Ovary (tissue), 7 donors: ENCODE measurements at regions not wholly inside any gene's neighbourhood (a gene's known extent, or its start where the extent isn't known, plus 50 kb on each side); places are given as distances from the start of the nearest gene placed in this dataset.

Experiments
- DNase-seq, 5 donors: peaks; one replicate each; pipeline ENCODE4 v3.0.0-alpha.2; 2019 to 2020
- H3K27ac ChIP-seq, 2 donors: fragments of 200-600 bp; one replicate each; pipeline versions ENCODE4 v1.5.1 to v1.8.0; 2019 to 2022
- H3K27me3 ChIP-seq: fragments of 200-600 bp; one replicate; pipeline ENCODE4 v1.8.0; 2022
- H3K36me3 ChIP-seq: fragments of 200-600 bp; sonication (generic); one replicate; pipeline ENCODE4 v1.5.1; 2019
- H3K4me1 ChIP-seq: one replicate; pipeline ENCODE4 v1.8.1; 2013; ENCODE audit warnings: mild to moderate bottlenecking, moderate library complexity; ENCODE audit not compliant: insufficient read depth
- H3K4me3 ChIP-seq: fragments of 200-600 bp; sonication (generic); one replicate; pipeline ENCODE4 v1.5.1; 2017
- H3K9me3 ChIP-seq, 2 donors: fragments of 200-600 bp in 1 of 2; sonication (generic) in 1 of 2; one replicate each; pipeline versions ENCODE4 v1.5.1 to v1.8.1; 2013 to 2019; ENCODE audit warnings: mild to moderate bottlenecking in 1 of 2, moderate library complexity in 1 of 2
- CTCF ChIP-seq, 3 donors: fragments of 450-650 bp in 2 of 3; fragments of 200-600 bp in 1 of 3; IDR thresholded peaks; one replicate each; pipeline versions ENCODE4 v1.5.1 to v1.8.0; 2016 to 2022; ENCODE audit warnings: antibody characterized with exemption in 3 of 3, mild to moderate bottlenecking in 1 of 3
- EP300 ChIP-seq: sonication (generic); formaldehyde crosslinking; IDR thresholded peaks from one replicate; pipeline ENCODE4 v1.6.1; 2017; ENCODE audit warnings: antibody characterized with exemption
- POLR2A ChIP-seq: fragments of 450-650 bp; IDR thresholded peaks from one replicate; pipeline ENCODE4 v1.6.1; 2017; ENCODE audit warnings: antibody characterized with exemption, mild to moderate bottlenecking, moderate library complexity
- WGBS, 3 donors: extraction: QIAGEN DNeasy Blood & Tissue Kit in 1 of 3; methylation state at CpG; one replicate each; pipeline versions ENCODE4 v1.1.5 to v1.1.7; 2013 to 2017; 5-methylcytosine and 5-hydroxymethylcytosine counted together
- intact Hi-C, 4 donors: fragments of 100-400 bp; cut with DNase I; formaldehyde crosslinking; loops; one replicate each; pipeline versions ENCODE4 v1.11.0 to v1.15.1; 2022 to 2023
- donor health status: DM: no; HTN: no; CAD: no; lungs with moderate emphysema.
- donor health status: DM: no; HTN: no; CAD: no.
- donor health status: Bipolar disorder and iron deficiency.
- donor health status: DM: no; HTN: no; CAD: no.
- donor health status: DM: yes; HTN: yes; CAD: no.

GRCh38 chr3:42037318-42037945 lies 53.7 kb upstream of the TRAK1 start:
- H3K4me1 ChIP-seq = peaks cover 16% of the 10 kb centered on the region
- H3K27ac ChIP-seq = no peak overlapping the region
- TF ChIP-seq POLR2A (no peak), EP300 (no peak), CTCF (IDR thresholded peaks at IDR 0.05) (no peak)
- no peaks in the 10 kb centered on the region for H3K27me3 ChIP-seq
- intact Hi-C loops = no loop called here
- H3K36me3 ChIP-seq = no peaks in the 10 kb centered on the region
- H3K4me3 ChIP-seq = no peak overlapping the region
- no peak for DNase-seq
- 93 to 94% (median 93%) methylated on average over 4 of the region's 4 CpGs for WGBS, 3 donors
- no peaks in the 10 kb centered on the region for H3K9me3 ChIP-seq

- TF ChIP-seq CTCF (IDR thresholded peaks at IDR 0.05) = no peak
- TF ChIP-seq POLR2A = no peak
- no peak for TF ChIP-seq EP300
- H3K27ac ChIP-seq = no peak overlapping the region
- H3K4me3 ChIP-seq = no peak overlapping the region
- intact Hi-C loops = no loop called here
- no peaks in the 10 kb centered on the region for H3K36me3 ChIP-seq
- no peaks in the 10 kb centered on the region for H3K27me3 ChIP-seq
- peaks cover 21% of the 10 kb centered on the region for H3K4me1 ChIP-seq
- 63 to 72% (median 69%) methylated on average over 3 of the region's 3 CpGs for WGBS, 3 donors
- no peak for DNase-seq
- H3K9me3 ChIP-seq = no peaks in the 10 kb centered on the region
These were observed 54.7 kb upstream of the TRAK1 start for GRCh38 chr3:42036483-42036823.

GRCh38 chr3:42035816-42036482 lies 55.2 kb upstream of the TRAK1 start:
- 73 to 82% (median 78%) methylated on average over 4 of the region's 4 CpGs for WGBS, 3 donors
- no peak for DNase-seq
- Histone ChIP-seq H3K27me3 (no peaks in the 10 kb centered on the region), H3K4me1 (peaks cover 21% of the 10 kb centered on the region), H3K36me3 (no peaks in the 10 kb centered on the region), H3K4me3 (no peak overlapping the region), H3K27ac (no peak overlapping the region), H3K9me3 (no peaks in the 10 kb centered on the region)
- intact Hi-C loops = no loop called here
- TF ChIP-seq CTCF (IDR thresholded peaks at IDR 0.05) (no peak), POLR2A (no peak), EP300 (no peak)

- Histone ChIP-seq H3K27ac (peak overlapping the region in 1 of 2 donors; percentile 72), H3K27me3 (no peaks in the 10 kb centered on the region), H3K9me3 (no peaks in the 10 kb centered on the region), H3K4me3 (no peak overlapping the region), H3K36me3 (no peaks in the 10 kb centered on the region), H3K4me1 (peaks cover 21% of the 10 kb centered on the region)
- TF ChIP-seq CTCF (IDR thresholded peaks at IDR 0.05) (no peak), POLR2A (no peak), EP300 (no peak)
- no peak for DNase-seq
- intact Hi-C loops = no loop called here
- WGBS, 3 donors = 96 to 99% (median 98%) methylated on average over 3 of the region's 3 CpGs
These were observed 56.1 kb upstream of the TRAK1 start for GRCh38 chr3:42035007-42035406.
